Activated CD8-positive, alpha-beta memory T cell treated with anti-CD3 and anti-CD28 coated beads for 36 hours (primary cell): ENCODE measurements at regions not wholly inside any gene's neighbourhood (a gene's known extent, or its start where the extent isn't known, plus 50 kb on each side); places are given as distances from the start of the nearest gene placed in this dataset.

Experiments used
- CTCF ChIA-PET: fragments of 350-600 bp; sonication (Branson Sonifier 250); formaldehyde crosslinking; loops from one replicate; lab custom pipeline; 2021; ENCODE audit warnings: antibody characterized with exemption; lab: Charles Lee
- POLR2A ChIA-PET: fragments of 350-600 bp; sonication (Branson Sonifier 250); formaldehyde crosslinking; loops from one replicate; lab custom pipeline; 2021; ENCODE audit warnings: antibody characterized with exemption; lab: Charles Lee

- CTCF ChIA-PET, result interaction anchor here (1.0 kb wide), 1 partner anchor 50 kb away, joined by 3 read pairs; the partner anchor contains the start of gene SLC35F5
Measured at GRCh38 chr2:113806217-113806913, 49.9 kb upstream of the SLC35F5 start.

More at GRCh38 chr2:113806217-113806913, 49.9 kb upstream of the SLC35F5 start:
- POLR2A ChIA-PET, result no interaction called here
